ENCODE measurements at regions not wholly inside any gene's neighbourhood (a gene's known extent, or its start where the extent isn't known, plus 50 kb on each side); places are given as distances from the start of the nearest gene placed in this dataset.

- TF ChIP-seq, protein P1, sequence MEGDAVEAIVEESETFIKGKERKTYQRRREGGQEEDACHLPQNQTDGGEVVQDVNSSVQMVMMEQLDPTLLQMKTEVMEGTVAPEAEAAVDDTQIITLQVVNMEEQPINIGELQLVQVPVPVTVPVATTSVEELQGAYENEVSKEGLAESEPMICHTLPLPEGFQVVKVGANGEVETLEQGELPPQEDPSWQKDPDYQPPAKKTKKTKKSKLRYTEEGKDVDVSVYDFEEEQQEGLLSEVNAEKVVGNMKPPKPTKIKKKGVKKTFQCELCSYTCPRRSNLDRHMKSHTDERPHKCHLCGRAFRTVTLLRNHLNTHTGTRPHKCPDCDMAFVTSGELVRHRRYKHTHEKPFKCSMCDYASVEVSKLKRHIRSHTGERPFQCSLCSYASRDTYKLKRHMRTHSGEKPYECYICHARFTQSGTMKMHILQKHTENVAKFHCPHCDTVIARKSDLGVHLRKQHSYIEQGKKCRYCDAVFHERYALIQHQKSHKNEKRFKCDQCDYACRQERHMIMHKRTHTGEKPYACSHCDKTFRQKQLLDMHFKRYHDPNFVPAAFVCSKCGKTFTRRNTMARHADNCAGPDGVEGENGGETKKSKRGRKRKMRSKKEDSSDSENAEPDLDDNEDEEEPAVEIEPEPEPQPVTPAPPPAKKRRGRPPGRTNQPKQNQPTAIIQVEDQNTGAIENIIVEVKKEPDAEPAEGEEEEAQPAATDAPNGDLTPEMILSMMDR (IDR thresholded peaks at IDR 0.05; ENCODE audit: low read depth, low read length, missing input control), result no peak
- TF ChIP-seq, protein P2, sequence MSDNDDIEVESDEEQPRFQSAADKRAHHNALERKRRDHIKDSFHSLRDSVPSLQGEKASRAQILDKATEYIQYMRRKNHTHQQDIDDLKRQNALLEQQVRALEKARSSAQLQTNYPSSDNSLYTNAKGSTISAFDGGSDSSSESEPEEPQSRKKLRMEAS (IDR thresholded peaks at IDR 0.05), result no peak
- TF ChIP-seq TAF1 (conservative IDR thresholded peaks at IDR 0.05) (no peak), REST (IDR thresholded peaks at IDR 0.05) (no peak), GABPA (IDR thresholded peaks at IDR 0.05 in 1 of 2, conservative IDR thresholded peaks at IDR 0.05 in 1 of 2) (no peak), NR2F2 (IDR thresholded peaks at IDR 0.05) (no peak)
Observed at GRCh38 chr7:64101126-64101942, 56.1 kb downstream of the ZNF727 start.
